KOPT-K1 (cell line): ENCODE measurements at regions not wholly inside any gene's neighbourhood (a gene's known extent, or its start where the extent isn't known, plus 50 kb on each side); places are given as distances from the start of the nearest gene placed in this dataset.

Experiments used
- H3K27ac ChIP-seq: fragments of 200-600 bp; sonication (generic); 2 replicates; pipeline ENCODE4 v1.5.1; 2016; ENCODE audit warnings: antibody characterized with exemption, mild to moderate bottlenecking, low read depth, low read length; ENCODE audit not compliant: poor library complexity, severe bottlenecking
- H3K36me3 ChIP-seq: fragments of 200-600 bp; sonication (generic); 2 replicates; pipeline ENCODE4 v1.5.1; 2017; ENCODE audit warnings: antibody characterized with exemption, mild to moderate bottlenecking, low read length, moderate library complexity; ENCODE audit not compliant: insufficient read depth
- H3K9me3 ChIP-seq: fragments of 200-600 bp; sonication (generic); 2 replicates; pipeline ENCODE4 v1.5.1; 2017; ENCODE audit warnings: antibody characterized with exemption, low read length, mild to moderate bottlenecking; ENCODE audit not compliant: insufficient read depth, poor library complexity, severe bottlenecking

DNA sequence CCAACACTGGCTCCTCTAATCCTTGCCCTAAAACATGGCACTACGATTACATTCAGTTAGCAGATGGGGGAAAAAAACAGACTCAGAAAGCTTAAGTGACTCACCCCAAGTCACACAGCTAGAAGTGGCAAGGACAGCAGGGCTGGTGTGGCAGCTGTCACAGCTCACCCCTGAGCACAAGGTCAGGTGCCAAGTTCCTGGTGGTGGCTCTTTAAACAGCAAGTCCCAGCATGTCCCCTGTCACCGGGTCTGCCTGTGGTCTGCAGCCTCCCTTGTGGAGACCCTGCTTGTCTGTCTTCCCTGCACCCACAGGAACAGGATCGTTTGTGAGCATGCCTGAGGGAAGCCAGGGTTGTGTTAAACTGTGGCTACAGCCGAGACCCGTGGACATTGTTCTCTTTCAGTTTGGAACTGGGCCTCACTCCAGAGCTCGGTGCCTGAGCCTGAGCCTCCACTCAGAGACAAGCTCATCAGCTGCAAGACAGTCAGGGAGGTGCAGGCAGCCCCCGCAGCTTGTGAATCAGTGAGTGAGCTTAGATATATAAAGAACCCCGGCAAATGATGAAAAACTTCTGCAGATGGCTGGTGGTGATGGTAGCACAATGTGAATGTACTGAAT is 260.8 kb downstream of the BCOR start:
- Histone ChIP-seq H3K27ac (peak overlapping the region; percentile 22), H3K36me3 (no peaks in the 10 kb centered on the region), H3K9me3 (no peaks in the 10 kb centered on the region)

GRCh38 chrX:39837688-39838087 is 260.1 kb downstream of the BCOR start:
- Histone ChIP-seq H3K36me3 (no peaks in the 10 kb centered on the region), H3K27ac (no peak overlapping the region), H3K9me3 (no peaks in the 10 kb centered on the region)

DNA sequence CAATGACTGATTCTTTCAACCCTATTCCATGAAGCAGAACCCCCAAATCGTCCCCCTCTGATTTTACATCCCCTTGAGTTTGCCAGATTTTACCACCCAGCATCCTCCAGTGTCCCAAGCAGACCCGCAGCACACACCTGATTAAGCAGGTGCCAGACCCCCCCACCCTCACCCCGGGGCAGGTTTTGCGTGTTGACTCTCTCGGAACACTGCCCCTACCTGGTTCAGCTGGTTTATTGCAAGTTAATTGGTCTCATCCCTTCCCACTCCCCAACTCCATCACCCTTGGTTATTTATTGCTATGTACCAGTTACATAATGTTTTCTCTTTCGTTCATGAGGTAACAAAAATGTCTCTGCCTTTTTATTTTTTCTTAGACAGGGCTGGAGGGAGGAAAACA is 258.4 kb downstream of the BCOR start:
- H3K27ac ChIP-seq, result no peak overlapping the region
- no peaks in the 10 kb centered on the region for H3K9me3 ChIP-seq
- H3K36me3 ChIP-seq, result no peaks in the 10 kb centered on the region

- no peak overlapping the region for H3K27ac ChIP-seq
- H3K36me3 ChIP-seq, result no peaks in the 10 kb centered on the region
- H3K9me3 ChIP-seq, result no peaks in the 10 kb centered on the region
Measured at GRCh38 chrX:39840133-39840532, 257.6 kb downstream of the BCOR start.

DNA sequence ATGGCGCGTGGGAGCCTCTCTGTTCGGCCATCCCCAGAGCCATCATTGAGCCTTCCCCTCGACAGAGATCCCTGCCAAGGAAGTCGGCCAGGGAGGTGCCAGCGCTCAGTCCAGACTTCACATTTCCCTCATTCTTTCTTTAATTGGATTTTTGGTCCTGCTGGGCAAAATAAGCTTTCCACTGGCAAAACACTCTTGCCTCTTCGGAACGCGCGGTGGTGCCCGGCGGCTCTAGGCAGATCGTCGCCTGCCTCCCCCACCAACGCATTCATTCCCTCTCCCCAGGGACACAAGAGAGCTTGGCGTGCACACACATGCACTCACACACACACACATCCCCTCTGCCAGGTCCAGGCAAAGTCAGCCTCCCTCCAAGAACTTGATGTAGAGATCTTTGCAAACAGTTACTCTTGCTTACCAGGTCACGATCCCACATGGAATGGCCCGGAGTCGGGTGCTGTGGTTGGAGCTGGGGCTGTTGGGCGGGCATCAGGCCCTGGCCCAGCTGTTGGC is 257.1 kb downstream of the BCOR start:
- Histone ChIP-seq H3K36me3 (no peaks in the 10 kb centered on the region), H3K27ac (no peak overlapping the region), H3K9me3 (no peaks in the 10 kb centered on the region)

DNA sequence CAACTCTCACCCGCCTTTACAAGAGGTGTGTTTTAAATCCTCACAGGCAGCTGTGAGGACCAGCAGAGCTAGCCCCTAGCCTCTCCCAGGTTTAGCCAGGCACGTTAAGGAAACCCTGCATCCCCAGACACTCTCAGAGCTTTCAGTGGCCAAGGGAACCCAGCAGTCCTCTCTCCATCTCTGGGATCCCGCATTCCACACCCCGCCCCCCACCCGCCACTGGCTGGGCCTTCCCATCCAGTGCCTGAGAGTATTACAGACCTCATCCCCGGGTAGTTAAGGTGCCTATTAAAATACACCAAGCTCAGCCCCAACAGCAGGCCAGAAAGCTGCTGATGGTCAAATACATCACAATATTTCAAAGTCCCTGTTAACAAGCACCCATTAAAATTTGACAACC is 256.2 kb downstream of the BCOR start:
- no peaks in the 10 kb centered on the region for H3K36me3 ChIP-seq
- no peak overlapping the region for H3K27ac ChIP-seq
- no peaks in the 10 kb centered on the region for H3K9me3 ChIP-seq

DNA sequence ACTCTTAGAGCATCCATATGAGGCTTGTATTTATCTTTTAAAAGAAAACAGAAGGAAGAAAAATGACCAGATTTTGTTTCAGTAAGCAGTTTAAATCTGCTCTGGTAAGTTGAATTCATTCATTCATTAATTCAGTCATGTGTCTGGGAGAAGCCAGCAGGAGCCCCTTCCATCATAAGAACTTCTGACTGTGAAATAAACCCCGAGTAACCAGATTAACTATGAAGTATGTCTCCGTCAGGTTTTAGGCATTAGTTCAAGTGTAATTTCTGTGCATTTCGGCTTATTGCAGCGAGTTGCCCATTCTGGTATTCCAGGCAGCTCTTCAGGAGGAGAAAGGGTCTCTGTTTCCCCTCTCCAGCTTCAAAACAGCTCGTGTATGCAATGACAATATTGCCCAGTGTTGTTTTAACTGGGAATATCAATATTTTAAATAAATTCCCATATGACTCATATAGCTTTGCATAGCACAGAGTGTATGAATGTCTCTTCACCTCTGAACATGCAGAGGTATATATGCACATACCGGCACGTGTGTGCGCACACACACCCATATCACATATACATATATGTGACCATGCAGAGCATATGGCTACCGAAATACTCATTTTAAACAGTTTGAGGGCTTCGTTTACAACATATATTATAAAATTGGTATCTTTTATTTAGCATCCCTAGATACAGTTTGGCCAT is 255.3 kb downstream of the BCOR start:
- Histone ChIP-seq H3K36me3 (no peaks in the 10 kb centered on the region), H3K27ac (no peak overlapping the region), H3K9me3 (no peaks in the 10 kb centered on the region)

GRCh38 chrX:39843318-39843717 is 254.4 kb downstream of the BCOR start:
- H3K27ac ChIP-seq, result no peak overlapping the region
- H3K9me3 ChIP-seq, result no peaks in the 10 kb centered on the region
- no peaks in the 10 kb centered on the region for H3K36me3 ChIP-seq

DNA sequence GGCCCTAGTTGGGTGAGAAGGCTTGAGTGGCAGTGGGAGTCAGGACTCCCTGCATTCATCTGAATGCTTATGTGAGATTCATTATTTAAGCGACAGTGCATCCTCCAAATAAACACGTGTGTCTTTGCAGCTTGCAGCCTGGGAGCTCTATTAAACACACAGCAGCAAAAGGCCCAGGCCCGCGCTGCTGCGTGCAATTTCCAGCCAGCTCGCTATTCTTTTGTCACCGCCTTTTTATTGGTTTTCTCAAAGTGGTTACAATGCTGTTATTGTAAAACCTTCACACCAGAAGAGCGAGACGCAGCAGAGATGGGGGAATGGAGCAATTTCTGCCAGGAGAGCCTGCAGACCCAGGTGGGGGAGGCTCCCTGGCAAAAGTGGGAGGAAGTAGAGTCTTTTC is 252.5 kb downstream of the BCOR start:
- Histone ChIP-seq H3K27ac (no peak overlapping the region), H3K9me3 (no peaks in the 10 kb centered on the region), H3K36me3 (no peaks in the 10 kb centered on the region)

DNA sequence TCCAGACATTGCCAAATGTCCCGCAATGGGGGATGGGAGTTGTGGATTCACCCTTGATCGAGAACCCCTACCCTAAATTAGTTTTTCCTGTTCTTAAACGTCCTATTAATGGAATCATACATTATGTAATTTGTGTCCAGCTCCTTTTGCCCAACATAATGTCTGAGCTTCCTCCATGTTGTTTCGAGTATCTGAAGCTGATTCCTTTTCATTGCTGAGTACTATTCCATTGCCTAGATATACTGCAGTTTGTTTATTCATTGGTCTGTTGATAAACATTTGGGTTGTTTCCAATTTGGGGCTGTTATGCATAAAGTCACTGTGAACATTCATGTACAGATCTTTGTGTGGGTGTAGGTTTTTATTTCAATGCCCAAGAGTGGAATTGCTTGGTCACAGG is 251.3 kb downstream of the BCOR start:
- Histone ChIP-seq H3K27ac (no peak overlapping the region), H3K36me3 (no peaks in the 10 kb centered on the region), H3K9me3 (no peaks in the 10 kb centered on the region)

DNA sequence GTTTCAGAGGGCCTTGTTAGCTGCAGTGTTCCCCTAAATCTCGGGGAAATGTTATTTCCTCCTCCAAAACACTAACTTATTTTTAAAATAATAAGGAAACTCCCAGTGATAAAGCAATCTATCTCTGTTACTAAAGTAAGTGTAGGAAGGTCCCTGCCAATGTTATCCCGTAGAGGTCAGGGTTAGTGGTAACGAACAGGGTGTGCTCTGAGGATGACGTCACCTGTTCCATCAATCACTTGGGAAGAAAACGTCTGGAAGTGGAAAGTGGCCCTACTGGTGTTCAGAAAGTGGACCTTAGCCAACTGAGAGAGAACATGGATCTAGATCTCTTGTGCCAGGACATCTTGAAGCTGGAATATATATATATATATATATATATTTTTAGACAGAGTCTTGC is 249.5 kb downstream of the BCOR start:
- no peak overlapping the region for H3K27ac ChIP-seq
- no peaks in the 10 kb centered on the region for H3K9me3 ChIP-seq
- H3K36me3 ChIP-seq, result no peaks in the 10 kb centered on the region

GRCh38 chrX:39848900-39849299 is 248.9 kb downstream of the BCOR start:
- Histone ChIP-seq H3K9me3 (no peaks in the 10 kb centered on the region), H3K27ac (no peak overlapping the region), H3K36me3 (no peaks in the 10 kb centered on the region)

GRCh38 chrX:39850209-39850608 is 247.5 kb downstream of the BCOR start:
- Histone ChIP-seq H3K27ac (no peak overlapping the region), H3K36me3 (no peaks in the 10 kb centered on the region), H3K9me3 (no peaks in the 10 kb centered on the region)

DNA sequence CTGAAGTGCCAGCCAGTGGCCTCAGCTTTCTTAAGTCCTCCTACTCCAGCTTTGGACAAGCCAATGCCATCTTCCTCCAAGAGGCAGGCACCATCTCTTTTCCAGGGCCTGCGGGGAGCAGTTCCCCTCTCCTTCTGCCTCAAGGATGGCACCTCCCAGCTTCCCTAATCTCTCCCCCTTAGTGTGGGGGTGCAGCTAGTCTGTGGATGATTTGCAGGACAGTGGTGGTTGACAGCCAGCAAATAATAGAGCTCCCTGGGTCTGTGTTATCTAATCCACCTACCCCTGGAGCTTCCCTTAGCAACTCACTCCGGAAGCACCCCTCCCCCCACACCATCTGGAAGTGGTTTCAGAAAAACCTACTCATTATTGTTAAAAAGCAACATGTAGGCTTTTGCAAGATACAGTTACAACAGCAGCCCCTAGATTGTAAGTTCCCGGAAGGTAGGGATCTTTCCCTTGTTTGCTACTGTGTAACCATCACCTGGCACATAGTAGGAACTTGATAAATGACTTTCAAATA is 247.1 kb downstream of the BCOR start:
- Histone ChIP-seq H3K9me3 (no peaks in the 10 kb centered on the region), H3K36me3 (no peaks in the 10 kb centered on the region), H3K27ac (no peak overlapping the region)

DNA sequence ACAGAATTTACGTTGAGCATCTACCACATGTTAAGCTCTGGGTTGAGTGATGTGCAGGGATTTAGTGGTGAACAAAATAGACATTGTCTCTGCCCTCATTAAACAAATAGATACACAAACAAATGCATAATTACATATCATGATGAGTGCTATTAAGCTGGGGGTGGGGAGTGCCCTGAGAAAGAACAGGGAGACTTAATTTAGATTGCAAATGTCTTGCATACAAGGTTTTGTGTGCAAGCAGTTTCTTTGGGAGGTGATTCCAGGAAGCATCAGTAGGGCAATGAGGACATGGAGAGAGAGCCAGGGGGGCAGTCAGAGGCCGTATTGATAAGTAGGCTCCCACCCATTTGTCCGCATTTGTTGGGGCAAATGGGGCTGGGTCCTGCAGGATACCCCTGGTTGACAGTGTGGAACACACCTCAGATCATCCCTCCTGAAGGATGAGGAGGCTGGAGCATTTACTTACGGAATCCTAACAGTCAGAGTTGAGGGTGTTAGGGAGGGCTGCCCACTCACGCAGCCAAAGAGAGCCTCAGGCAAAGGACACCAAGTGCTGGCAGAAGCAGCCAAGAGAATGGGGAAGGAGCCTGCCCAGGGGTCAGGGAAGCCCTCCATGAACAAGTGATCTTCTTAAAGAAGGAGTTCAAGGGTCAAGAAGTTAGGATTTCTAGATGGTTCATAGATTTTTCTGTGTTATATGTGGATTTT is 245.9 kb downstream of the BCOR start:
- H3K27ac ChIP-seq, result no peak overlapping the region
- H3K9me3 ChIP-seq, result no peaks in the 10 kb centered on the region

More for the DNA sequence above, 245.9 kb downstream of the BCOR start:
- H3K36me3 ChIP-seq, result no peaks in the 10 kb centered on the region
